Liver (tissue), 8 donors: ENCODE measurements at regions not wholly inside any gene's neighbourhood (a gene's known extent, or its start where the extent isn't known, plus 50 kb on each side); places are given as distances from the start of the nearest gene placed in this dataset.

Experiments used
- DNase-seq: peaks from one replicate; pipeline ENCODE4 v3.0.0-alpha.2; 2017; ENCODE audit warnings: low spot score
- H3K27ac ChIP-seq, 2 donors: one replicate each; pipeline ENCODE4 v1.7.0; 2013; ENCODE audit warnings: inconsistent platforms in 2 of 2, low read length in 2 of 2, control low read depth in 1 of 2, low read depth in 1 of 2, mild to moderate bottlenecking in 1 of 2
- H3K27me3 ChIP-seq, 4 donors: one replicate each; pipeline versions ENCODE4 v1.6.1 to v1.7.0; 2013; ENCODE audit warnings: low read length in 3 of 4, inconsistent platforms in 1 of 4, mild to moderate bottlenecking in 1 of 4, moderate library complexity in 1 of 4; ENCODE audit not compliant: control insufficient read depth in 4 of 4, insufficient read depth in 4 of 4
- H3K36me3 ChIP-seq, 4 donors: one replicate each; pipeline versions ENCODE4 v1.6.1 to v1.7.0; 2013; ENCODE audit warnings: low read length in 3 of 4, mild to moderate bottlenecking in 3 of 4, low read depth in 1 of 4, moderate library complexity in 1 of 4; ENCODE audit not compliant: control insufficient read depth in 4 of 4, insufficient read depth in 3 of 4
- H3K4me1 ChIP-seq, 4 donors: one replicate each; pipeline versions ENCODE4 v1.6.1 to v1.7.0; 2013; ENCODE audit warnings: low read length in 3 of 4, mild to moderate bottlenecking in 3 of 4, moderate library complexity in 1 of 4; ENCODE audit not compliant: control insufficient read depth in 4 of 4, insufficient read depth in 4 of 4
- H3K4me3 ChIP-seq, 3 donors: one replicate each; pipeline versions ENCODE4 v1.6.1 to v1.7.0; 2013; ENCODE audit warnings: low read length in 3 of 3, control low read depth in 1 of 3, low read depth in 1 of 3, mild to moderate bottlenecking in 1 of 3
- H3K9ac ChIP-seq, 2 donors: one replicate each; pipeline ENCODE4 v1.7.0; 2013; ENCODE audit warnings: low read length in 2 of 2, mild to moderate bottlenecking in 2 of 2, moderate library complexity in 2 of 2, control low read depth in 1 of 2, low read depth in 1 of 2
- H3K9me3 ChIP-seq, 4 donors: one replicate each; pipeline versions ENCODE4 v1.6.1 to v1.7.0; 2013; ENCODE audit warnings: low read length in 3 of 4; ENCODE audit not compliant: control insufficient read depth in 4 of 4
- EGR1 ChIP-seq, 2 donors: IDR thresholded peaks; 2 replicates each; pipeline ENCODE4 v1.6.1; 2016 to 2018; ENCODE audit warnings: antibody characterized with exemption in 2 of 2, low read depth in 2 of 2
- FOXA1 ChIP-seq: IDR thresholded peaks from 2 replicates; pipeline ENCODE4 v1.6.1; 2016; ENCODE audit warnings: antibody characterized with exemption
- FOXA2 ChIP-seq: IDR thresholded peaks from 2 replicates; pipeline ENCODE4 v1.6.1; 2016; ENCODE audit warnings: antibody characterized with exemption
- GABPA ChIP-seq, 2 donors: IDR thresholded peaks in 1 of 2; conservative IDR thresholded peaks in 1 of 2; 2 replicates each; pipeline ENCODE4 v1.6.1; 2016; ENCODE audit warnings: antibody characterized with exemption in 2 of 2, mild to moderate bottlenecking in 1 of 2, moderate library complexity in 1 of 2
- HNF4A ChIP-seq, 2 donors: conservative IDR thresholded peaks; 2 replicates each; pipeline ENCODE4 v1.6.1; 2016; ENCODE audit warnings: antibody characterized with exemption in 2 of 2, mild to moderate bottlenecking in 2 of 2
- HNF4G ChIP-seq: IDR thresholded peaks from 2 replicates; pipeline ENCODE4 v1.6.1; 2016; ENCODE audit warnings: antibody characterized with exemption
- MAX ChIP-seq: IDR thresholded peaks from 2 replicates; pipeline ENCODE4 v1.6.1; 2016; ENCODE audit warnings: antibody characterized with exemption
- RAD21 ChIP-seq, 2 donors: IDR thresholded peaks; 2 replicates each; pipeline ENCODE4 v1.6.1; 2016; ENCODE audit warnings: antibody characterized with exemption in 2 of 2, mild to moderate bottlenecking in 2 of 2
- REST ChIP-seq: IDR thresholded peaks from 2 replicates; pipeline ENCODE4 v1.6.1; 2016; ENCODE audit warnings: antibody characterized with exemption, mild to moderate bottlenecking
- RXRA ChIP-seq, 2 donors: IDR thresholded peaks; 2 replicates each; pipeline ENCODE4 v1.6.1; 2017 to 2018; ENCODE audit warnings: antibody characterized with exemption in 2 of 2, mild to moderate bottlenecking in 1 of 2
- SP1 ChIP-seq: IDR thresholded peaks from 2 replicates; pipeline ENCODE4 v1.6.1; 2018; ENCODE audit warnings: antibody characterized with exemption, mild to moderate bottlenecking
- TAF1 ChIP-seq: conservative IDR thresholded peaks from 2 replicates; pipeline ENCODE4 v1.6.1; 2016; ENCODE audit warnings: antibody characterized with exemption, mild to moderate bottlenecking
- WGBS: extraction: QIAGEN DNeasy Blood & Tissue Kit; methylation state at CpG from one replicate; pipeline ENCODE4 v1.1.7; 2013; 5-methylcytosine and 5-hydroxymethylcytosine counted together
- TF ChIP-seq, protein P1 (sequence below): fragments of 150-350 bp; IDR thresholded peaks from 2 replicates; pipeline ENCODE4 v1.5.1; 2017; ENCODE audit warnings: improper control_type of control experiment, low read depth, low read length; ENCODE audit not compliant: missing input control
- TF ChIP-seq, protein P2 (sequence below): IDR thresholded peaks from 2 replicates; pipeline ENCODE4 v1.6.1; 2016; ENCODE audit warnings: antibody characterized with exemption
- donor health status: healthy.
- donor health status: healthy.
- donor health status: healthy.
- donor health status: healthy.
- donor health status: healthy.

DNA sequence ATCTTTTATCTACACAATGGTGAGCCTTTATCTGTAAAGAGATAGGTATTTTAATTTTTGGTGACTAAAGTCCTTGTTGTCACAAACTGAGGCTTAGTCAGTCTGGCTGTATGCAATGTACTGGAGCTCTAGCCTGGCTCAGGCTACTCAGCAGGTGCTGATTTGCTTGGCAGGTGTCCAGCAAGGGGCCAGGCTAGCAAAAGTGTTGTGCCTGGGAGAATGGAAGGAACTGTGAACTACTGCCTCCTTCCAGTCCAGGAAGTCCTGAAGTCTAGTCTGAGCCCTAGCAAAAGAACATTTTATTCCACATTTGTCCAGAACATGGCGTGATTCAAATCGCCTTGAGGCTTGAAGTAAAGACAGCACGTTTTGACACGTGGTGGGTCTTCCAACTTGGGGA, 260.5 kb downstream of the CCDC85A start:
- no peak for DNase-seq
- TF ChIP-seq TAF1 (no peak), HNF4A (conservative IDR thresholded peaks at IDR 0.05) (no peak), GABPA (IDR thresholded peaks at IDR 0.05 in 1 of 2, conservative IDR thresholded peaks at IDR 0.05 in 1 of 2) (no peak), EGR1 (IDR thresholded peaks at IDR 0.05; ENCODE audit: low read depth in 2 of 2) (no peak), REST (no peak), MAX (no peak), RXRA (IDR thresholded peaks at IDR 0.05) (no peak)
- TF ChIP-seq, protein P1, sequence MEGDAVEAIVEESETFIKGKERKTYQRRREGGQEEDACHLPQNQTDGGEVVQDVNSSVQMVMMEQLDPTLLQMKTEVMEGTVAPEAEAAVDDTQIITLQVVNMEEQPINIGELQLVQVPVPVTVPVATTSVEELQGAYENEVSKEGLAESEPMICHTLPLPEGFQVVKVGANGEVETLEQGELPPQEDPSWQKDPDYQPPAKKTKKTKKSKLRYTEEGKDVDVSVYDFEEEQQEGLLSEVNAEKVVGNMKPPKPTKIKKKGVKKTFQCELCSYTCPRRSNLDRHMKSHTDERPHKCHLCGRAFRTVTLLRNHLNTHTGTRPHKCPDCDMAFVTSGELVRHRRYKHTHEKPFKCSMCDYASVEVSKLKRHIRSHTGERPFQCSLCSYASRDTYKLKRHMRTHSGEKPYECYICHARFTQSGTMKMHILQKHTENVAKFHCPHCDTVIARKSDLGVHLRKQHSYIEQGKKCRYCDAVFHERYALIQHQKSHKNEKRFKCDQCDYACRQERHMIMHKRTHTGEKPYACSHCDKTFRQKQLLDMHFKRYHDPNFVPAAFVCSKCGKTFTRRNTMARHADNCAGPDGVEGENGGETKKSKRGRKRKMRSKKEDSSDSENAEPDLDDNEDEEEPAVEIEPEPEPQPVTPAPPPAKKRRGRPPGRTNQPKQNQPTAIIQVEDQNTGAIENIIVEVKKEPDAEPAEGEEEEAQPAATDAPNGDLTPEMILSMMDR = no peak
- no peaks in the 10 kb centered on the region for H3K36me3 ChIP-seq
- H3K27me3 ChIP-seq = no peaks in the 10 kb centered on the region
- peaks cover 0 to 10% (median 6%) of the 10 kb centered on the region in 4 donors for H3K4me1 ChIP-seq
- 81% methylated on average over 4 of the region's 4 CpGs for WGBS
- no peak overlapping the region for H3K9ac ChIP-seq
- H3K9me3 ChIP-seq = no peaks in the 10 kb centered on the region
- H3K27ac ChIP-seq = no peak overlapping the region
- no peak overlapping the region for H3K4me3 ChIP-seq

DNA sequence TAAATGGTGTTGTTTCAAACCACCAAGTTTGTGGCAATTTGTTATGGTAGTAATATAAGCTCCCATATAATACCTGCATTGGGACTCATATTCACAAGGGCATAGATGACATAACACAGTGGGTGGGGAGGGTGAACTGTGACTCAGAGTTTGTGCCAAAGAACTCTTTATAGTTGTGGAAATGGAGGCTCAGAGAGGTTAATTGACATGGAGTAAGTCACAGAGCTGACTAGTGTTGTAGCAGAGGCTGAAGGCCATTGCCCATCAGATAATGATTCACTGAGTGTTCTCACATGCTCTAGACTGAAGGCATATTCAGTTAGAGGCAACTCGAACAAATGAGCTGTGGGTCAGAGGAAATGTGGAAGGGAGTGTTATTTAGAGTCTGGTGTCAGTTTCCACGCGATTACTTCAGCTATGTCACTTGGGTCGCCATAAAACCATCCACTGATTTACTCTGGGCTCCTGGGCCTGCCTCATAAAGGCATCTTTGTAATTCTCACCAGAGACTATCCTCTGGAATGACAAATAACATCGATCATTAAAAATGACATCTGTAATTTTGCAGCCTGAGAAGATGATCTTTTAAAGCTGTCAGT, 264.7 kb downstream of the CCDC85A start:
- H3K9ac ChIP-seq = peak overlapping the region in 1 of 2 donors; percentile 6
- no peak for DNase-seq
- H3K9me3 ChIP-seq = no peaks in the 10 kb centered on the region
- H3K4me1 ChIP-seq = peaks cover 0 to 15% (median 11%) of the 10 kb centered on the region in 4 donors
- H3K27me3 ChIP-seq = no peaks in the 10 kb centered on the region
- 29% methylated on average over 5 of the region's 5 CpGs for WGBS
- no peaks in the 10 kb centered on the region for H3K36me3 ChIP-seq
- H3K27ac ChIP-seq = peak overlapping the region; percentile 70 to 73
- TF ChIP-seq TAF1 = no peak
- no peak for TF ChIP-seq SP1
- no peak for TF ChIP-seq HNF4G
- no peak for TF ChIP-seq RAD21 (IDR thresholded peaks at IDR 0.05)
- no peak for TF ChIP-seq FOXA2
- no peak for TF ChIP-seq MAX
- TF ChIP-seq FOXA1 = no peak
- TF ChIP-seq, protein P2, sequence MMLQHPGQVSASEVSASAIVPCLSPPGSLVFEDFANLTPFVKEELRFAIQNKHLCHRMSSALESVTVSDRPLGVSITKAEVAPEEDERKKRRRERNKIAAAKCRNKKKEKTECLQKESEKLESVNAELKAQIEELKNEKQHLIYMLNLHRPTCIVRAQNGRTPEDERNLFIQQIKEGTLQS = no peak
- no peak for TF ChIP-seq EGR1 (IDR thresholded peaks at IDR 0.05; ENCODE audit: low read depth in 2 of 2)
- TF ChIP-seq RXRA (IDR thresholded peaks at IDR 0.05) = no peak
- TF ChIP-seq REST = no peak
- TF ChIP-seq, protein P1 = no peak
- no peak for TF ChIP-seq HNF4A (conservative IDR thresholded peaks at IDR 0.05)
- no peak for TF ChIP-seq GABPA (IDR thresholded peaks at IDR 0.05 in 1 of 2, conservative IDR thresholded peaks at IDR 0.05 in 1 of 2)
- H3K4me3 ChIP-seq = no peak overlapping the region
